ENCODE measurements at regions not wholly inside any gene's neighbourhood (a gene's known extent, or its start where the extent isn't known, plus 50 kb on each side); places are given as distances from the start of the nearest gene placed in this dataset.

- no peak for DNase-seq
These were observed 347.4 kb downstream of the FGF9 start for GRCh38 chr13:22018076-22018835.

DNA sequence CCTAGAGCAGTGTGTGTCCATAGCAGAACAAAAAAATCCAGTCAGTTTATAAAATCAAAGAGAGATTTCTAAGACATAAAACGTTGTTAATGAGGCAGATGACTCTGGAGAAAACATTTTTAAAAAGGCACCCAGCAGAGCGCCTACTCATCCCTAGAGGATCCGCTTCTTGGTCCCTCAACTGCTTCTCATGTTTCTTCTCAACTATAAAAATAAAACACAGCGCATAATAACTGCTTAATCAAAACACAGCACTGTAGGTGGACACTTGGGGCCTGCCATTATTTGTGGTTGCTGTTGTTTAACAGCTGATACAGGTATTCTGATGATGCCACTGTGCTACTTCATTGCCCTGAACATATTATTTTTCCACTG is 347.9 kb downstream of the FGF9 start:
- DNase-seq: no peak

GRCh38 chr13:22024381-22024994 is 353.6 kb downstream of the FGF9 start:
- no peak for DNase-seq

DNA sequence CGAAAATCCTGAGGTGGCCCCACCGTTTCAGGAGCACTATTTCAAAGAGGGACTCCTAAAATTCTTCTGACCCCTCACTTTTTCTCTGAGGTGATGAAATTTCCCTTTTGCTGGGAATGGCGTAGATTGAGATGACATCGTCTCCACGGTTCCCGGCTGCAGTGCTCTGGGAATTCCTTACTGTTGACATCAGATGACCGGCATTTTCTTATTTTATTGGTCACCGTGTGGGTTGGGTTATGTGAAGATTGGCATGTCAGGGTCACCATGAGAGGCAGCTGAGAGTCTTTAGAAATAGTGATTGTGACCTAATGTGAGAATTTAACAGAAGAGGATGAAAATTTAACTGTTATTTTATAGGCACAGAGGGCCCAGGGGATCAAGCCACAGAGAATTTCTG is 356.7 kb downstream of the FGF9 start:
- DNase-seq: no peak

DNA sequence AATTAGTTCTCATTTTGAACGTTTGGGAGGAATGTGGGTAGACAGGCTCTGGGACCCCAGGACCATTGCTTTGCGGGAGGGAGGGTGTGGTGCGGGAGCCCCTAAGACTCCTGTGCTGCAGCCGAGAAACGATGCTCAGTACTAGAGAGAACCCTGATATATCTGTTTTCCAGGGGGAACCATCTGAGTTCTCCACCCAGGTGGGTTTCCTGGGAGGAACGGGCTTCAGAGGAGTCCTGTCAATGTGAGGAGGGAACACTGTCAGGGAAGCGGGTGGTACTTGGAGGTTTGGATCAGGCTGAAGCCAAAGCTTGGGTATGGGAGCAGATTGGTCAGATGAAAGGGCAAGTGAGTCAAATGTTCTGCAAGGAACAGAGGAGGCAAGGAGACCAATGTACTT is 358.0 kb downstream of the FGF9 start:
- DNase-seq: no peak

GRCh38 chr13:22030321-22030720 is 359.4 kb downstream of the FGF9 start:
- DNase-seq: no peak

GRCh38 chr13:22031702-22032286 is 360.9 kb downstream of the FGF9 start:
- DNase-seq: no peak

GRCh38 chr13:22032905-22033304 is 362.0 kb downstream of the FGF9 start:
- no peak for DNase-seq

GRCh38 chr13:22039961-22040360 is 369.1 kb downstream of the FGF9 start:
- no peak for DNase-seq

GRCh38 chr13:22040810-22041364 is 370.0 kb downstream of the FGF9 start:
- no peak for DNase-seq

DNA sequence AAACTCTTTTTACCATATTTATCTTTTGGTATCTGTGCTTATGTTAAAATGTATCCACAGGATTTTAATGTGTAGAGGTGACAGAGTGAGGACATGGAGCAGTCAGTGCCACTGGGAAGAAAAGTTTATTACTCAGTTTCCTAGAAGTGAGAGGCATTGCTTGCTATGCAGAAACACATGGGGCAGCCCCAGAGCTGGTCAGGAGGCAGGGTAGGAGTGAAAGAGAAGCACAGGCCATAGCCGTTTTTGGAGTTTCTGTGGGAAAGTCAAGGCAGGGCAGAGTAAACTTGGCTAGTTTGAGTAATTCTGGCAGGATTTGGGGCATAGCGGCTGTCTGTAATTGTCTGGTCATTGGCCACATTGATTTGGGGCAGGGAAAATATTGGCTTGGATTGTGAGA is 370.9 kb downstream of the FGF9 start:
- DNase-seq: no peak

GRCh38 chr13:22047082-22047784 is 376.4 kb downstream of the FGF9 start:
- no peak for DNase-seq

- DNase-seq: no peak
These were observed 376.9 kb downstream of the FGF9 start for GRCh38 chr13:22047785-22048104.

DNA sequence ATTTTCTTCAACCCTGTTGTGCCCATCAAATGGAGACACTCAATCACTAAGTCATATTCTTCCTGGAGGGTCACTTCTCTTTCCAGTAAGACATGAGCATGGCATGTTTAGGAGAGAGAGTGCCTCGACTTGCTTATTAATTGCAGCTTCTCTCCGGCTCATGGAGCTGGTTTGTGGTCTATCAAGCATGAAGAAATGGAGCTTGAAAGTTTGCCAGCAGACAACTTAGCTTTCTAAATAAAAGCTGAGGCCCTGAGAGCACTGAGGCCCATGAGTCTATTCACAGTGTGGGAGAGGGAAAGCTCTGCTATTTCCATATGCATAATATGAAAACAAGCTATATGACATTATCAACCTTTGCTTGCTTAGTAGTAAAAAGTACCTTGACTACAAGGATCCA is 378.5 kb downstream of the FGF9 start:
- no peak for DNase-seq

- DNase-seq: no peak
These were observed 380.2 kb downstream of the FGF9 start for GRCh38 chr13:22050951-22051563.

- DNase-seq: no peak
These were observed 382.2 kb downstream of the FGF9 start for GRCh38 chr13:22053053-22053452.

DNA sequence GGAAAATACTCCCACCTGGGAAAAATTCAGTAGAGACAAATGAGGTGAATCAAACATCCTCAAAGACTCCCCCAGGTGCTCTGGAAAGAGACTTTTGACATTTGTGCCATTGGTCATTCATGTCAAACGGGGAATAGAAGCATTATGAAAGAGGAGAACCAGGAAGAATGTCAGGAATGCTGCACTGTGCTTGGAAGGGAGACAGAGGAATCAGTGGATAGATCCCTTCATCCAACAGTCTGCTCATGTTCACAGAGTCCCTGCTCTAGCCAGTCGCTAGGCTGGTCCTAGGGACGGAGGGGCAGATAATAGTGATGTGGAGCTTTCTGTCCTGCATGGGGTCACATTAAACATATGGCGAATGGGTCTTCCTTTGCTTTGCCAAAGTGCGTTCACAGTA is 384.4 kb downstream of the FGF9 start:
- no peak for DNase-seq

DNA sequence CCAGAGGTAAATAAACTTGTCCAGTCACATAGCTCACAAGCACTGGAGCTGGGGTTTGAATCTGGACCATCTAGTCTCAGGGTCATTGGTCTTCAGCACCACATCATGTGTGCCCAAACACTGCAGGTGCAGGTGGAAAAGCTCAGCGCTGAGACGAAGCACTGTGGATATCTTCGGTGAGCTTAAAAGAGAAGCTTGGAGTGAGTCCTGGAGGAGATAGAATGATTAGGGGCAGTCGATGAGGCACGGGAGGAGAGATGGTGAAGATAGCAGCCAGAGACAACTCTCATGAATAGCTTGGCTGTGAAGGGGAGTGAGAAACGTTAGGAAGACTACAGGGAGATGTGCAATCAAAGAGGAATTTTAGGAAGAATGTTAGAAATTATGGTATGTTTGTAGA is 389.3 kb downstream of the FGF9 start:
- no peak for DNase-seq

DNA sequence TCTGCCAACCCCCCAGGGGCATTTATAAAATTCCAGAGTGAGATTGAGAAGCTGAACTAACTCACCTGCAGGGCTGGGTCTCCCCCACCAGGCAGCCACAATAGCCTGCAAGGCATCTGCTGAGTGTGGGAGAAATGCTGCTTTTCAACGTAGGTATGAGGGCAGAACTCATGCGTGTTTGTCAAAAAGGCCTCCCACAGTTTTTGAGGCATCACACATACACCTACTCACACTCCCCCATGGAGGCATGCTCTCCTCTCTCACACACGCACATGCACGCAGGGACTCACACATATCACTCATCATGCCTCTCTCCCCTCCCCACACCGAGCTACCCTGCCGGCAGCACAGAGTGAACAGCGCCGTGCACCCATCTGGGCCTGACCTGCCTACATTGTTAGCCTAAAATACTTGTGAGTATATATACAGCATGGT is 390.5 kb downstream of the FGF9 start:
- DNase-seq: peak; percentile 51

DNA sequence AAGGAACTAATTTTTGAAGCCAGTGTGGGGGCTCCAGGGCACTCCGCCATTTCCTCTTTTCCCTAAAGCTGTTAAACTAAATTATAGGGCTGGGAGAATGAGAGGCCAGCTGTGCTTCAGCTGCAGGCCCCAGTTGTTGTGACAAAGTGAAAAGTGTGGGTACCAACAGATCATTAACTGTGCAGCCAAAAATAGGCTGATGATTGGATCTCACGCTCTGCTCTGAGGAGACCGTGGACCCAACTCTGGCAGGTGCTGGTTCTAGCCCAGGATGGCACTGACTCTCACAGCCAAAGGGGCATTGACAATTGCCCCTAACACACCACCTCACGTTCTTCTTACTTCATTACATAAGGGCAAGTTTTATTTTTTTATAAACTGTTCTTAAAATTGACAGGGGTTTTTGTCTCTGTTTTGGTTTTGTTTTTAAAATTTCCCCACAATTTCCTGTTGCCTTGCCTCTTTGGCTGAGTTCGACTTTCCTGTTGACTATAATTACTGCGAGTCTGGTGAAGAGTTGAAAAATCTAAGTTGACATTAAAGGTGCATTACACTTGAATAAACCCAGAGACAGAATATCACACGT is 391.0 kb downstream of the FGF9 start:
- DNase-seq: peak; percentile 78

GRCh38 chr13:22062478-22063205 is 391.8 kb downstream of the FGF9 start:
- no peak for DNase-seq
